ENCODE measurements at regions not wholly inside any gene's neighbourhood (a gene's known extent, or its start where the extent isn't known, plus 50 kb on each side); places are given as distances from the start of the nearest gene placed in this dataset.

- DNase-seq = no peak
These were observed 156.7 kb downstream of the AXIN2 start for GRCh38 chr17:65404761-65405160.

- DNase-seq = no peak
These were observed 157.8 kb downstream of the AXIN2 start for GRCh38 chr17:65403626-65404025.

- no peak for DNase-seq
These were observed 158.6 kb downstream of the AXIN2 start for GRCh38 chr17:65402513-65403496.

GRCh38 chr17:65401561-65401960, 159.9 kb downstream of the AXIN2 start:
- DNase-seq = no peak

GRCh38 chr17:65400701-65401100, 160.7 kb downstream of the AXIN2 start:
- DNase-seq = no peak

GRCh38 chr17:65398040-65398787, 163.2 kb downstream of the AXIN2 start:
- DNase-seq = no peak

- no peak for DNase-seq
These were observed 165.5 kb downstream of the AXIN2 start for GRCh38 chr17:65395924-65396323.

- no peak for DNase-seq
These were observed 166.5 kb downstream of the AXIN2 start for GRCh38 chr17:65394811-65395472.

GRCh38 chr17:65393514-65393913, 167.9 kb downstream of the AXIN2 start:
- DNase-seq = no peak

GRCh38 chr17:65389949-65390348, 171.5 kb downstream of the AXIN2 start:
- no peak for DNase-seq

- no peak for DNase-seq
These were observed 172.0 kb downstream of the AXIN2 start for GRCh38 chr17:65389426-65389825.

GRCh38 chr17:65388911-65389310, 172.5 kb downstream of the AXIN2 start:
- DNase-seq = no peak

- DNase-seq = no peak
These were observed 174.1 kb downstream of the AXIN2 start for GRCh38 chr17:65387322-65387721.

GRCh38 chr17:65385726-65386125, 175.7 kb downstream of the AXIN2 start:
- no peak for DNase-seq

GRCh38 chr17:65385071-65385470, 176.4 kb downstream of the AXIN2 start:
- DNase-seq = no peak

- no peak for DNase-seq
These were observed 180.3 kb downstream of the AXIN2 start for GRCh38 chr17:65381152-65381551.

- no peak for DNase-seq
These were observed 186.5 kb downstream of the AXIN2 start for GRCh38 chr17:65374966-65375365.

- DNase-seq = no peak
These were observed 189.7 kb downstream of the AXIN2 start for GRCh38 chr17:65371702-65372101.

GRCh38 chr17:65370669-65371131, 190.7 kb downstream of the AXIN2 start:
- no peak for DNase-seq

GRCh38 chr17:65368341-65368740, 193.1 kb downstream of the AXIN2 start:
- DNase-seq = no peak

- DNase-seq = no peak
These were observed 195.2 kb downstream of the AXIN2 start for GRCh38 chr17:65366102-65366844.

GRCh38 chr17:65365169-65365568, 196.3 kb downstream of the AXIN2 start:
- DNase-seq = no peak

GRCh38 chr17:65364438-65364837, 197.0 kb downstream of the AXIN2 start:
- no peak for DNase-seq

All from activated CD8-positive, alpha-beta memory T cell treated with anti-CD3 and anti-CD28 coated beads for 24 hours (primary cell).